ENCODE measurements at regions not wholly inside any gene's neighbourhood (a gene's known extent, or its start where the extent isn't known, plus 50 kb on each side); places are given as distances from the start of the nearest gene placed in this dataset.

DNA sequence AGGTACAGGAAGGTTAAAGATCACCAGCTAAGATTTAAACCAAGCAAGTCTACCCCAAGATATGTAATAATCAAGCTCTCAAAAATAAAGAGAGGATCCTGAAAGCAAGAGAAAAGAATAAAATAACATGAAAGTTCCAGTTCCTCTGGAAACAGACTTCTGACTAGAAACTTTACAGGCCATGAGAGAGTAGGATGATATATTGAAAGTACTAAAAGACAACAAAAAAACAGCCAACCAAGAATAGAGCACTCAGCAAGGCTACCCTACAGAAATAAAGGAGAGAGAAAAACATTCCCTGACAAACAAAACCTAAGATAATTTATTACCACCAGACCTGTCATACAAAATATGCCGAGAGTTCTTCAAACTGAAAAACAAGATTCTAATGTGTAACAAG lies 450.5 kb downstream of the ARAP2 start:
- H3K9ac ChIP-seq (ENCODE audit: low read length in 3 of 3): no peak overlapping the region
- intact Hi-C loops (cut with DNase I): no loop called here
- H3K27ac ChIP-seq (ENCODE audit: low read depth in 2 of 2, low read length in 2 of 2): no peak overlapping the region
- no peak overlapping the region for H3K4me3 ChIP-seq (ENCODE audit: low read length in 3 of 3)
- no peak for DNase-seq
- H3K27me3 ChIP-seq (ENCODE audit: control insufficient read depth, insufficient read depth, low read length): no peaks in the 10 kb centered on the region
- TF ChIP-seq, protein P1, sequence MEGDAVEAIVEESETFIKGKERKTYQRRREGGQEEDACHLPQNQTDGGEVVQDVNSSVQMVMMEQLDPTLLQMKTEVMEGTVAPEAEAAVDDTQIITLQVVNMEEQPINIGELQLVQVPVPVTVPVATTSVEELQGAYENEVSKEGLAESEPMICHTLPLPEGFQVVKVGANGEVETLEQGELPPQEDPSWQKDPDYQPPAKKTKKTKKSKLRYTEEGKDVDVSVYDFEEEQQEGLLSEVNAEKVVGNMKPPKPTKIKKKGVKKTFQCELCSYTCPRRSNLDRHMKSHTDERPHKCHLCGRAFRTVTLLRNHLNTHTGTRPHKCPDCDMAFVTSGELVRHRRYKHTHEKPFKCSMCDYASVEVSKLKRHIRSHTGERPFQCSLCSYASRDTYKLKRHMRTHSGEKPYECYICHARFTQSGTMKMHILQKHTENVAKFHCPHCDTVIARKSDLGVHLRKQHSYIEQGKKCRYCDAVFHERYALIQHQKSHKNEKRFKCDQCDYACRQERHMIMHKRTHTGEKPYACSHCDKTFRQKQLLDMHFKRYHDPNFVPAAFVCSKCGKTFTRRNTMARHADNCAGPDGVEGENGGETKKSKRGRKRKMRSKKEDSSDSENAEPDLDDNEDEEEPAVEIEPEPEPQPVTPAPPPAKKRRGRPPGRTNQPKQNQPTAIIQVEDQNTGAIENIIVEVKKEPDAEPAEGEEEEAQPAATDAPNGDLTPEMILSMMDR (IDR thresholded peaks at IDR 0.05; ENCODE audit: borderline replicate concordance, extremely low read depth, insufficient read depth): no peak
- no peak for FAIRE-seq
- no peaks in the 10 kb centered on the region for H3K36me3 ChIP-seq (ENCODE audit: control insufficient read depth in 2 of 3, insufficient read depth in 3 of 3, low read length in 3 of 3)
- peaks cover 0 to 9% (median 0%) of the 10 kb centered on the region in 3 donors for H3K9me3 ChIP-seq (ENCODE audit: control insufficient read depth in 2 of 3, insufficient read depth in 1 of 3, low read length in 3 of 3)
- H3K4me1 ChIP-seq (ENCODE audit: control insufficient read depth in 2 of 3, insufficient read depth in 2 of 3, low read depth in 1 of 3, low read length in 3 of 3): no peaks in the 10 kb centered on the region

- TF ChIP-seq, protein P1 (IDR thresholded peaks at IDR 0.05; ENCODE audit: borderline replicate concordance, extremely low read depth, insufficient read depth): no peak
- intact Hi-C loops (cut with DNase I): no loop called here
- FAIRE-seq: no peak
- H3K4me3 ChIP-seq (ENCODE audit: low read length in 3 of 3): no peak overlapping the region
- H3K36me3 ChIP-seq (ENCODE audit: control insufficient read depth in 2 of 3, insufficient read depth in 3 of 3, low read length in 3 of 3): no peaks in the 10 kb centered on the region
- no peaks in the 10 kb centered on the region for H3K4me1 ChIP-seq (ENCODE audit: control insufficient read depth in 2 of 3, insufficient read depth in 2 of 3, low read depth in 1 of 3, low read length in 3 of 3)
- H3K27me3 ChIP-seq (ENCODE audit: control insufficient read depth, insufficient read depth, low read length): no peaks in the 10 kb centered on the region
- no peak overlapping the region for H3K27ac ChIP-seq (ENCODE audit: low read depth in 2 of 2, low read length in 2 of 2)
- peaks cover 0 to 9% (median 0%) of the 10 kb centered on the region in 3 donors for H3K9me3 ChIP-seq (ENCODE audit: control insufficient read depth in 2 of 3, insufficient read depth in 1 of 3, low read length in 3 of 3)
- H3K9ac ChIP-seq (ENCODE audit: low read length in 3 of 3): no peak overlapping the region
- DNase-seq: peak in 1 of 5 donors; percentile 61
Observed at GRCh38 chr4:35800669-35801068, 443.6 kb downstream of the ARAP2 start.

DNA sequence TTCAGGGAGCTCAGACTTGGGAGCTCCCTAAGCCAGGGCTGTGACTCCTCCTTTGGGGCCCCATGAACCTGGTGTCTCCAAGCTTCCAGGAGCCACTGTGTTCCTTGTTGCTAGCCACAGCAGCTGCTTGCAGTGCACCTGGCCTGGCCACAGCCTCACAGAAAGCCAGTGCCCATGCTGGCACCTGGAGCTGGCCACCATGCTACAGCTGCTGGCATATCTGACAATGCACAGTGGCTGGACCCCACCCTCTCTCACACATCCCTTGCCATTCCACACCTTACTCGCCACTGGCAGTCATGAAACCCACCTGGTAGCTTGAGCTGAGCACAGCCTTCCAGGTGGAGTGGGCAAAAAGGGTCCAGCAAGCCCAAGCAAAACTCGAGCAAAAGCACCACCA lies 441.7 kb downstream of the ARAP2 start:
- Histone ChIP-seq H3K9me3 (ENCODE audit: control insufficient read depth in 2 of 3, insufficient read depth in 1 of 3, low read length in 3 of 3) (no peaks in the 10 kb centered on the region), H3K36me3 (ENCODE audit: control insufficient read depth in 2 of 3, insufficient read depth in 3 of 3, low read length in 3 of 3) (no peaks in the 10 kb centered on the region), H3K27me3 (ENCODE audit: control insufficient read depth, insufficient read depth, low read length) (no peaks in the 10 kb centered on the region), H3K4me3 (ENCODE audit: low read length in 3 of 3) (no peak overlapping the region), H3K4me1 (ENCODE audit: control insufficient read depth in 2 of 3, insufficient read depth in 2 of 3, low read depth in 1 of 3, low read length in 3 of 3) (no peaks in the 10 kb centered on the region), H3K9ac (ENCODE audit: low read length in 3 of 3) (no peak overlapping the region), H3K27ac (ENCODE audit: low read depth in 2 of 2, low read length in 2 of 2) (no peak overlapping the region)
- TF ChIP-seq, protein P1 (IDR thresholded peaks at IDR 0.05; ENCODE audit: borderline replicate concordance, extremely low read depth, insufficient read depth): no peak
- FAIRE-seq (no peak), DNase-seq (no peak)
- intact Hi-C loops (cut with DNase I): no loop called here

- DNase-seq (no peak), FAIRE-seq (no peak)
- Histone ChIP-seq H3K4me1 (ENCODE audit: control insufficient read depth in 2 of 3, insufficient read depth in 2 of 3, low read depth in 1 of 3, low read length in 3 of 3) (no peaks in the 10 kb centered on the region), H3K27me3 (ENCODE audit: control insufficient read depth, insufficient read depth, low read length) (no peaks in the 10 kb centered on the region), H3K36me3 (ENCODE audit: control insufficient read depth in 2 of 3, insufficient read depth in 3 of 3, low read length in 3 of 3) (no peaks in the 10 kb centered on the region), H3K4me3 (ENCODE audit: low read length in 3 of 3) (no peak overlapping the region), H3K9me3 (ENCODE audit: control insufficient read depth in 2 of 3, insufficient read depth in 1 of 3, low read length in 3 of 3) (no peaks in the 10 kb centered on the region), H3K9ac (ENCODE audit: low read length in 3 of 3) (no peak overlapping the region), H3K27ac (ENCODE audit: low read depth in 2 of 2, low read length in 2 of 2) (no peak overlapping the region)
- TF ChIP-seq, protein P1 (IDR thresholded peaks at IDR 0.05; ENCODE audit: borderline replicate concordance, extremely low read depth, insufficient read depth): no peak
- intact Hi-C loops (cut with DNase I): no loop called here
Observed at GRCh38 chr4:35818520-35818919, 425.8 kb downstream of the ARAP2 start.

Measured in kidney (tissue), 13 donors.